ENCODE measurements at regions not wholly inside any gene's neighbourhood (a gene's known extent, or its start where the extent isn't known, plus 50 kb on each side); places are given as distances from the start of the nearest gene placed in this dataset.

- H3K27ac ChIP-seq, result no peak overlapping the region
- no peak overlapping the region for H3K4me3 ChIP-seq
- H3K9me3 ChIP-seq, result no peaks in the 10 kb centered on the region
- DNase-seq, result no peak
- no peaks in the 10 kb centered on the region for H3K4me1 ChIP-seq
- intact Hi-C loops (cut with DNase I; ENCODE audit: low total_unique reads), result no loop called here
- no peak for TF ChIP-seq CTCF (IDR thresholded peaks at IDR 0.05)
- H3K36me3 ChIP-seq, result no peaks in the 10 kb centered on the region
- H3K27me3 ChIP-seq, result no peaks in the 10 kb centered on the region
Measured at GRCh38 chr16:75928295-75928694, 202.0 kb upstream of the CPHXL start.

GRCh38 chr16:75929046-75929445, 202.8 kb upstream of the CPHXL start:
- TF ChIP-seq CTCF (IDR thresholded peaks at IDR 0.05), result no peak
- Histone ChIP-seq H3K9me3 (no peaks in the 10 kb centered on the region), H3K4me1 (no peaks in the 10 kb centered on the region), H3K27me3 (no peaks in the 10 kb centered on the region), H3K36me3 (no peaks in the 10 kb centered on the region), H3K27ac (no peak overlapping the region), H3K4me3 (no peak overlapping the region)
- intact Hi-C loops (cut with DNase I; ENCODE audit: low total_unique reads), result no loop called here
- DNase-seq, result no peak

- no peaks in the 10 kb centered on the region for H3K4me1 ChIP-seq
- TF ChIP-seq CTCF (IDR thresholded peaks at IDR 0.05), result no peak
- intact Hi-C loops (cut with DNase I; ENCODE audit: low total_unique reads), result no loop called here
- H3K36me3 ChIP-seq, result no peaks in the 10 kb centered on the region
- DNase-seq, result no peak
- H3K27ac ChIP-seq, result no peak overlapping the region
- H3K9me3 ChIP-seq, result no peaks in the 10 kb centered on the region
- H3K27me3 ChIP-seq, result no peaks in the 10 kb centered on the region
- no peak overlapping the region for H3K4me3 ChIP-seq
Measured at GRCh38 chr16:75931043-75931442, 204.8 kb upstream of the CPHXL start.

GRCh38 chr16:75931970-75932369, 205.7 kb upstream of the CPHXL start:
- H3K27me3 ChIP-seq, result no peaks in the 10 kb centered on the region

GRCh38 chr16:75938818-75939217, 212.5 kb upstream of the CPHXL start:
- no peaks in the 10 kb centered on the region for H3K27me3 ChIP-seq
- H3K4me1 ChIP-seq, result no peaks in the 10 kb centered on the region
- no peak overlapping the region for H3K4me3 ChIP-seq
- no peak for TF ChIP-seq CTCF (IDR thresholded peaks at IDR 0.05)
- DNase-seq, result no peak
- intact Hi-C loops (cut with DNase I; ENCODE audit: low total_unique reads), result no loop called here
- no peak overlapping the region for H3K27ac ChIP-seq
- H3K9me3 ChIP-seq, result no peaks in the 10 kb centered on the region
- H3K36me3 ChIP-seq, result no peaks in the 10 kb centered on the region

More at GRCh38 chr16:75931970-75932369, 205.7 kb upstream of the CPHXL start:
- H3K4me3 ChIP-seq, result no peak overlapping the region
- H3K27ac ChIP-seq, result no peak overlapping the region
- no peaks in the 10 kb centered on the region for H3K9me3 ChIP-seq
- no peaks in the 10 kb centered on the region for H3K36me3 ChIP-seq
- no peaks in the 10 kb centered on the region for H3K4me1 ChIP-seq
- DNase-seq, result no peak
- TF ChIP-seq CTCF (IDR thresholded peaks at IDR 0.05), result no peak
- intact Hi-C loops (cut with DNase I; ENCODE audit: low total_unique reads), result no loop called here

GRCh38 chr16:75942351-75942750, 216.1 kb upstream of the CPHXL start:
- DNase-seq, result no peak
- H3K4me1 ChIP-seq, result no peaks in the 10 kb centered on the region
- no peak for TF ChIP-seq CTCF (IDR thresholded peaks at IDR 0.05)
- no peaks in the 10 kb centered on the region for H3K36me3 ChIP-seq
- intact Hi-C loops (cut with DNase I; ENCODE audit: low total_unique reads), result no loop called here
- H3K9me3 ChIP-seq, result no peaks in the 10 kb centered on the region
- no peak overlapping the region for H3K27ac ChIP-seq
- H3K4me3 ChIP-seq, result no peak overlapping the region
- H3K27me3 ChIP-seq, result no peaks in the 10 kb centered on the region

Data from tibial artery (tissue), 4 donors.